ENCODE measurements at regions not wholly inside any gene's neighbourhood (a gene's known extent, or its start where the extent isn't known, plus 50 kb on each side); places are given as distances from the start of the nearest gene placed in this dataset.
"Not testable (repeated sequence)": the region's sequence is repeated elsewhere in the genome, so short reads cannot be mapped to it uniquely, and the experiment has no call there.

- no peak for ATAC-seq
- H3K4me1 Mint-ChIP-seq (ENCODE audit: low read depth) = no peaks in the 10 kb centered on the region
- CTCF ChIA-PET = no interaction called here
Measured at GRCh38 chr16:75810342-75810741, 84.1 kb upstream of the CPHXL start.

GRCh38 chr16:75811020-75811634, 84.8 kb upstream of the CPHXL start:
- no peak for ATAC-seq
- POLR2A ChIA-PET = no interaction called here

More at GRCh38 chr16:75810342-75810741, 84.1 kb upstream of the CPHXL start:
- H3K27me3 Mint-ChIP-seq (ENCODE audit: low read depth) = no peaks in the 10 kb centered on the region
- POLR2A ChIA-PET = no interaction called here
- no peaks in the 10 kb centered on the region for H3K9me3 Mint-ChIP-seq (ENCODE audit: insufficient read depth)
- no peak for DNase-seq
- no peaks in the 10 kb centered on the region for H3K36me3 Mint-ChIP-seq (ENCODE audit: low read depth)
- H3K4me3 Mint-ChIP-seq = no peak overlapping the region
- no peak overlapping the region for H3K27ac Mint-ChIP-seq

GRCh38 chr16:75818491-75818890, 92.2 kb upstream of the CPHXL start:
- no peak for DNase-seq
- CTCF ChIA-PET = no interaction called here

More at GRCh38 chr16:75811020-75811634, 84.8 kb upstream of the CPHXL start:
- no peak for DNase-seq
- H3K27ac Mint-ChIP-seq = no peak overlapping the region
- no peaks in the 10 kb centered on the region for H3K27me3 Mint-ChIP-seq (ENCODE audit: low read depth)
- H3K9me3 Mint-ChIP-seq (ENCODE audit: insufficient read depth) = no peaks in the 10 kb centered on the region
- CTCF ChIA-PET = no interaction called here
- H3K4me3 Mint-ChIP-seq = no peak overlapping the region
- no peaks in the 10 kb centered on the region for H3K4me1 Mint-ChIP-seq (ENCODE audit: low read depth)
- H3K36me3 Mint-ChIP-seq (ENCODE audit: low read depth) = no peaks in the 10 kb centered on the region

GRCh38 chr16:75820672-75821071, 94.4 kb upstream of the CPHXL start:
- Mint-ChIP-seq H3K9me3 (ENCODE audit: insufficient read depth) (no peaks in the 10 kb centered on the region), H3K27me3 (ENCODE audit: low read depth) (no peaks in the 10 kb centered on the region), H3K4me1 (ENCODE audit: low read depth) (no peaks in the 10 kb centered on the region), H3K4me3 (no peak overlapping the region), H3K27ac (no peak overlapping the region), H3K36me3 (ENCODE audit: low read depth) (no peaks in the 10 kb centered on the region)
- ATAC-seq (no peak), DNase-seq (no peak)
- POLR2A ChIA-PET = no interaction called here
- CTCF ChIA-PET = no interaction called here

More at GRCh38 chr16:75818491-75818890, 92.2 kb upstream of the CPHXL start:
- POLR2A ChIA-PET = no interaction called here
- Mint-ChIP-seq H3K27ac (no peak overlapping the region), H3K4me3 (no peak overlapping the region), H3K36me3 (ENCODE audit: low read depth) (no peaks in the 10 kb centered on the region), H3K27me3 (ENCODE audit: low read depth) (no peaks in the 10 kb centered on the region), H3K9me3 (ENCODE audit: insufficient read depth) (no peaks in the 10 kb centered on the region), H3K4me1 (ENCODE audit: low read depth) (no peaks in the 10 kb centered on the region)
- no peak for ATAC-seq

GRCh38 chr16:75821117-75821516, 94.8 kb upstream of the CPHXL start:
- Mint-ChIP-seq H3K36me3 (ENCODE audit: low read depth) (no peaks in the 10 kb centered on the region), H3K27ac (no peak overlapping the region), H3K4me1 (ENCODE audit: low read depth) (no peaks in the 10 kb centered on the region), H3K27me3 (ENCODE audit: low read depth) (no peaks in the 10 kb centered on the region), H3K9me3 (ENCODE audit: insufficient read depth) (no peaks in the 10 kb centered on the region), H3K4me3 (no peak overlapping the region)
- POLR2A ChIA-PET = no interaction called here
- CTCF ChIA-PET = no interaction called here
- ATAC-seq (no peak), DNase-seq (no peak)

- H3K36me3 Mint-ChIP-seq (ENCODE audit: low read depth); H3K4me1 Mint-ChIP-seq (ENCODE audit: low read depth); ATAC-seq; DNase-seq; POLR2A ChIA-PET; H3K27ac Mint-ChIP-seq; H3K4me3 Mint-ChIP-seq; H3K27me3 Mint-ChIP-seq (ENCODE audit: low read depth); CTCF ChIA-PET; H3K9me3 Mint-ChIP-seq (ENCODE audit: insufficient read depth): not testable (repeated sequence)
Measured at GRCh38 chr16:75825750-75826149, 99.5 kb upstream of the CPHXL start.

- POLR2A ChIA-PET; H3K4me1 Mint-ChIP-seq (ENCODE audit: low read depth); H3K27me3 Mint-ChIP-seq (ENCODE audit: low read depth); H3K27ac Mint-ChIP-seq; H3K4me3 Mint-ChIP-seq; DNase-seq; ATAC-seq; H3K9me3 Mint-ChIP-seq (ENCODE audit: insufficient read depth); H3K36me3 Mint-ChIP-seq (ENCODE audit: low read depth); CTCF ChIA-PET: not testable (repeated sequence)
Measured at GRCh38 chr16:75827372-75828038, 101.2 kb upstream of the CPHXL start.

- H3K36me3 Mint-ChIP-seq (ENCODE audit: low read depth); CTCF ChIA-PET; H3K4me1 Mint-ChIP-seq (ENCODE audit: low read depth); DNase-seq; ATAC-seq; H3K27ac Mint-ChIP-seq; H3K9me3 Mint-ChIP-seq (ENCODE audit: insufficient read depth); POLR2A ChIA-PET; H3K4me3 Mint-ChIP-seq; H3K27me3 Mint-ChIP-seq (ENCODE audit: low read depth): not testable (repeated sequence)
Measured at GRCh38 chr16:75833385-75833784, 107.1 kb upstream of the CPHXL start.

- Mint-ChIP-seq H3K4me1 (ENCODE audit: low read depth) (no peaks in the 10 kb centered on the region), H3K4me3 (no peak overlapping the region), H3K36me3 (ENCODE audit: low read depth) (no peaks in the 10 kb centered on the region), H3K9me3 (ENCODE audit: insufficient read depth) (peaks cover 4% of the 10 kb centered on the region), H3K27ac (no peak overlapping the region), H3K27me3 (ENCODE audit: low read depth) (no peaks in the 10 kb centered on the region)
- ATAC-seq (no peak), DNase-seq (no peak)
- ChIA-PET CTCF (no interaction called here), POLR2A (no interaction called here)
Measured at GRCh38 chr16:75836347-75837010, 110.2 kb upstream of the CPHXL start.

GRCh38 chr16:75837264-75837663, 111.0 kb upstream of the CPHXL start:
- Mint-ChIP-seq H3K4me3 (no peak overlapping the region), H3K27ac (no peak overlapping the region), H3K4me1 (ENCODE audit: low read depth) (no peaks in the 10 kb centered on the region), H3K36me3 (ENCODE audit: low read depth) (no peaks in the 10 kb centered on the region), H3K9me3 (ENCODE audit: insufficient read depth) (peaks cover 4% of the 10 kb centered on the region), H3K27me3 (ENCODE audit: low read depth) (no peaks in the 10 kb centered on the region)
- POLR2A ChIA-PET = no interaction called here
- ATAC-seq (no peak), DNase-seq (no peak)
- CTCF ChIA-PET = no interaction called here

GRCh38 chr16:75837681-75838080, 111.4 kb upstream of the CPHXL start:
- Mint-ChIP-seq H3K9me3 (ENCODE audit: insufficient read depth) (peaks cover 4% of the 10 kb centered on the region), H3K4me1 (ENCODE audit: low read depth) (no peaks in the 10 kb centered on the region), H3K36me3 (ENCODE audit: low read depth) (no peaks in the 10 kb centered on the region), H3K27ac (no peak overlapping the region), H3K4me3 (no peak overlapping the region), H3K27me3 (ENCODE audit: low read depth) (no peaks in the 10 kb centered on the region)
- ChIA-PET POLR2A (no interaction called here), CTCF (no interaction called here)
- ATAC-seq (no peak), DNase-seq (no peak)

- Mint-ChIP-seq H3K27ac (no peak overlapping the region), H3K36me3 (ENCODE audit: low read depth) (no peaks in the 10 kb centered on the region), H3K9me3 (ENCODE audit: insufficient read depth) (no peaks in the 10 kb centered on the region), H3K27me3 (ENCODE audit: low read depth) (no peaks in the 10 kb centered on the region), H3K4me1 (ENCODE audit: low read depth) (no peaks in the 10 kb centered on the region), H3K4me3 (no peak overlapping the region)
- ChIA-PET POLR2A (no interaction called here), CTCF (no interaction called here)
- ATAC-seq (no peak), DNase-seq (no peak)
Measured at GRCh38 chr16:75841517-75841916, 115.2 kb upstream of the CPHXL start.
